ENCODE measurements at regions not wholly inside any gene's neighbourhood (a gene's known extent, or its start where the extent isn't known, plus 50 kb on each side); places are given as distances from the start of the nearest gene placed in this dataset.

GRCh38 chr4:24690436-24690835 lies 104.9 kb upstream of the SOD3 start:
- TF ChIP-seq, protein P1, sequence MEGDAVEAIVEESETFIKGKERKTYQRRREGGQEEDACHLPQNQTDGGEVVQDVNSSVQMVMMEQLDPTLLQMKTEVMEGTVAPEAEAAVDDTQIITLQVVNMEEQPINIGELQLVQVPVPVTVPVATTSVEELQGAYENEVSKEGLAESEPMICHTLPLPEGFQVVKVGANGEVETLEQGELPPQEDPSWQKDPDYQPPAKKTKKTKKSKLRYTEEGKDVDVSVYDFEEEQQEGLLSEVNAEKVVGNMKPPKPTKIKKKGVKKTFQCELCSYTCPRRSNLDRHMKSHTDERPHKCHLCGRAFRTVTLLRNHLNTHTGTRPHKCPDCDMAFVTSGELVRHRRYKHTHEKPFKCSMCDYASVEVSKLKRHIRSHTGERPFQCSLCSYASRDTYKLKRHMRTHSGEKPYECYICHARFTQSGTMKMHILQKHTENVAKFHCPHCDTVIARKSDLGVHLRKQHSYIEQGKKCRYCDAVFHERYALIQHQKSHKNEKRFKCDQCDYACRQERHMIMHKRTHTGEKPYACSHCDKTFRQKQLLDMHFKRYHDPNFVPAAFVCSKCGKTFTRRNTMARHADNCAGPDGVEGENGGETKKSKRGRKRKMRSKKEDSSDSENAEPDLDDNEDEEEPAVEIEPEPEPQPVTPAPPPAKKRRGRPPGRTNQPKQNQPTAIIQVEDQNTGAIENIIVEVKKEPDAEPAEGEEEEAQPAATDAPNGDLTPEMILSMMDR (conservative IDR thresholded peaks at IDR 0.05; ENCODE audit: low read length): no peak
- TF ChIP-seq EZH2phosphoT487 (IDR thresholded peaks at IDR 0.05; ENCODE audit: borderline replicate concordance): no peak

All from Loucy (cell line).